GM18951 (cell line): ENCODE measurements at regions not wholly inside any gene's neighbourhood (a gene's known extent, or its start where the extent isn't known, plus 50 kb on each side); places are given as distances from the start of the nearest gene placed in this dataset.
"Not testable (repeated sequence)": the region's sequence is repeated elsewhere in the genome, so short reads cannot be mapped to it uniquely, and the experiment has no call there.

Experiments used
- POLR2A ChIP-seq: IDR thresholded peaks from 4 replicates; pipeline ENCODE4 v1.6.1; 2011; ENCODE audit warnings: mild to moderate bottlenecking; ENCODE audit not compliant: insufficient read length, insufficient read depth; ENCODE audit errors: extremely low read depth
- in situ Hi-C: fragments of 300-500 bp; cut with MboI; formaldehyde crosslinking; loops from one replicate; pipeline ENCODE4 v1.12.0; 2022; ENCODE audit warnings: low sequenced_read_pairs, mixed read lengths, inconsistent platforms; ENCODE audit not compliant: unreplicated experiment

DNA sequence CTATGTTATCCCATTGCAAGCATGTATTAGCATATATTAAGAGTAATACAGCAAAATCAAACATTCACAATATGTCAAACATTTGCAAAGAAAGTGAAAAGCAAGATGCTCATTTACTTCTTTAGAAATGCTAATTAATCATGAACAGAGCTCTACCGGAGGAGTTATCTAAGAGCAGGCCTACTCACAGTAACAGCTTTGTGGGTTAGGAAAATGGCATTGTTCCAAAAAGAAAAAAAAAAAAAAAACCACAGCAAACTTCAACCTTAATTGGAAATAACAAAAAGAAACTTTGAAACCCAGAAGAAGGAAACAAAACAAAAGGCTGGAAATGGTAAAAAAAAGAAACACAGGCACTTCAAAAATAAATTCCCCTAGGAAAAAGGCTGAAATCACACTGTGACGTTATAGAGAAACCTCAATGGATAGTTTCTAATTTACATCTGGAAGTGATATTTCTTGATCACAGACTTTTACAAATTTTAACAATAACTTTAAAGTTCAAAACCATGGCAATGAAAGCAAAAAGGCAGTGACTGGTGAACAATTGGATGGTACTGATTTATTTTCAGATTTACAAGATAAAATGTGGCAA is 1236.8 kb upstream of the SPRY2 start:
- TF ChIP-seq POLR2A, result no peak

GRCh38 chr13:81568824-81569223 is 1227.9 kb upstream of the SPRY2 start:
- in situ Hi-C loops, result no loop called here
- no peak for TF ChIP-seq POLR2A

More for the DNA sequence above, 1236.8 kb upstream of the SPRY2 start:
- in situ Hi-C loops, result no loop called here

GRCh38 chr13:81565849-81566248 is 1224.9 kb upstream of the SPRY2 start:
- TF ChIP-seq POLR2A, result no peak
- in situ Hi-C loops, result no loop called here

DNA sequence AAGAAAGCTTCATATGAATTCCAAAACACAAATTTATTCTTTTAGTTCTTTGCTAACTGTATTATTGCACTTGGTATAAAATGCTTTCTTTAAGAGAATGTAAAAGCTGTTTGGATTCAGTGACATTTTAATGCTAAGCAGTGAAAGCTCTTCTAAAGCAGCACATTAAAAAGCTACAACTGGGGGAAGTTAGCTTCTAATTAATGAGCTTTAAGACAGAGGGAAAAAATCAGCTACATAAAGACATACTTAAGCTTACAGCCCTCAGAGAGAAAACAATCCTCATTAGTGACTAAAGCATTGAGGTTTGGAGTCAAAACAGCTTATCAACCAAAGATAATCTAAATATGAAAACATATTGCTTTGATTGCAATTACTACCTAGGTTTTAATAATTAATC is 1222.2 kb upstream of the SPRY2 start:
- in situ Hi-C loops, result no loop called here
- no peak for TF ChIP-seq POLR2A

GRCh38 chr13:81562598-81562997 is 1221.7 kb upstream of the SPRY2 start:
- no peak for TF ChIP-seq POLR2A
- in situ Hi-C loops, result no loop called here

DNA sequence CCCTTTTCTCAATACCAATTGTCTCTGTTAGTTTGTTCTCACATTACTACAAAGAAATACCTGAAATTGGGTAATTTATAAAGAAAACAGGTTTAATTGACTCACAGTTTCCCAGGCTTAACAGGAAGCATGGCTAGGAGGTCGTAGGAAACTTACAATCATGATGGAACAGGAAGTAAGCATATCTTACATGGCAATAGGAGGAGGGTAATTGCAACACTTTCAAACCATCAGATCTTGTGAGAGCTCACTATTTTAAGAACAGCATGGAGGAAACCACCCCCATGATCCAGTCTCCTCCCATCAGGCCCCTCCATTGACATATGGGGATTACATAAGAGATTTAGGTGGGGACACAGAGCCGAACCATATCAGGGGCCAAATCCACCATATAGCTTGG is 1210.1 kb upstream of the SPRY2 start:
- in situ Hi-C loops, result no loop called here
- TF ChIP-seq POLR2A, result no peak

- in situ Hi-C loops, result not testable (repeated sequence)
Measured at GRCh38 chr13:81546294-81546693, 1205.4 kb upstream of the SPRY2 start.

DNA sequence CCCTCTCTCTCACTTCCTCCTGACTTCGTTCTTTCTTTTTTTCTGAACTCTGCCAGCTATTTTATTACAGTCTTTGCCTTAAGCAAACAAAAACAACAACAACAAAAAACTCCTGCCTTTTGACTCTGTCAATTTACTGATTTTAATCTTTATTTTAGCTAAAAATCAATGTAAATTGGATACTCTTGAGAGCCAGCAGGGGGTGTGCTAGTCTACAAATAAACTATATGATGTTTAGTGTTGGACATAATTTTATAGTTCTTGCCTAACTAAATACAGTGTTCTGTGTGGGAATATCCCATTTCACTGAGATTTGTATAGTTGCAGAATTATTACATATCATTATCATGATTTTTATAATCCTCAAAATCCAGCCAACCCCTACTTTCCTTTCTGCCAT is 1199.9 kb upstream of the SPRY2 start:
- in situ Hi-C loops, result no loop called here
- TF ChIP-seq POLR2A, result no peak

GRCh38 chr13:81539643-81540150 is 1198.8 kb upstream of the SPRY2 start:
- no peak for TF ChIP-seq POLR2A
- in situ Hi-C loops, result no loop called here

- in situ Hi-C loops, result no loop called here
- no peak for TF ChIP-seq POLR2A
Measured at GRCh38 chr13:81498969-81499368, 1158.0 kb upstream of the SPRY2 start.

DNA sequence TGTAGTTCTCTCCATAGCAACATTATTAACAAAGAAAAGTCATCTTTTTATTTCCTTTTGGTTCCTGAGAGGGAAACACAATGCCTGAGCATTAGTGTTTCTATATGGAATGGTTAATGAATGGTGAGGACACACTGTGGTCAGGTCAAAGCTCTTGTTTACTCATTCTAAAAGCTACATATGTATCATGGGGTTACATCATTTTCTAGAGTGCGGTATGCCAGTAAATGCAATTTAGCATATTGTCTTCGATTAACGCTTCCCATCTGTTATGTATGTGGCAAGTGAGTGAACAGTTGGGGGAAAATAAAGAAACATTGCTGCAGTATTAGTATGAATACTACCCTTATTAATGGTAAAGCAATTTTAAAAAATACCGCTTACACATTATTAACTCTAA is 1152.2 kb upstream of the SPRY2 start:
- TF ChIP-seq POLR2A, result no peak
- in situ Hi-C loops, result no loop called here

GRCh38 chr13:81492449-81492848 is 1151.5 kb upstream of the SPRY2 start:
- in situ Hi-C loops, result no loop called here
- TF ChIP-seq POLR2A, result no peak

DNA sequence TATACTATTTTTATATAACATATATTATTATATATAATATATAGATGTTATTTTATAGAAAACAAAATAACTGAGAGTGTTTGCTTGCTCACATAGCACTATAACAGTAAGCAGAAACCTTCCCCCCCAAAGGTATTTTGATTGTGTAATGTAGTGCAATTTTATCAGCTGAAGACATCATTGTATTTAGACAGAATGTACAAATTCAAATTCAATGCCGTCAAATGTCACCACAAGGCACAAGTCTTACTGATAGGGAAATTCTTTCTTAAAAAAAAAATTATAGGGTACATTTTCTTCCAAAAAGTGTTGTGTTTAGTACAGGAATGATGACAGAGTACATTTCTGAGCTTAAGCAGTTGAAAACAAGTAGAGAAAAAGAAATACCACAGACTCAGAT is 1147.1 kb upstream of the SPRY2 start:
- in situ Hi-C loops, result no loop called here
- TF ChIP-seq POLR2A, result no peak

DNA sequence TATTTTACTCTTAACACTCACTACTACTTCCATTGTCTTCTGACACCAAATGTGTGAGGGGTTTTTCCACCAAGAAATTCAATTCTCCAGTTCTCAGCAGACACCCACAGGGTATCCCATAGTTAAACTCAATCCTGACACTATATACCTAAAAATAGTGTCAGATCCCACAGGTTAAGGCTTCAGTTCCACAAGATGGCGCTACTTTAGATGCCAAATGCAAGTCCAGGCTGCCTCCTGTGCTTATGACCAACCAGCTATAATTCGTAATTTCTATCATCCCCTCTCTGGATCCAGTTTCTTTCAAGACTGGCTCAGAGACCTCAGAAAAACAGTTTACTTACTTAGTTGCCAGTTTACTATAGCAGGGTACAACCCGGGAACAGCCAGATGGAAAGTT is 1146.2 kb upstream of the SPRY2 start:
- in situ Hi-C loops, result no loop called here
- TF ChIP-seq POLR2A, result no peak

DNA sequence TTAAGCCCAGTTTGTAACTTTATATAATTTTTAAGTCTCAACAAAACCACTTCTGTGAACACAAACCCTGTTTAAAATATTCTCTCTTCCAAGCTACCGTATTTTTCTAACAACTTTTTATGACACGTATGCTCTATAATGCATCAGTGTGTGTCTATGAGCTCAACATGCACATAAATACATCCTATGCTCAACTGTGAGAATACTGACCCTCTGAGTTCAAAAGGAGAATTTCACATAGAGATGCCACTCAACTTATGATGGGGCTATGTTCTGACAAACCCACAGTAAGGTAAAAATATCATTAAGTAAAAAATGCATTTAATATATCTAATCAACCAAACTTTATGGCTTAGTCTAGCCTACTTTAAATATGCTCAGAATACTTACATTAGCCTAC is 1139.7 kb upstream of the SPRY2 start:
- in situ Hi-C loops, result no loop called here
- no peak for TF ChIP-seq POLR2A
